Calu3 (cell line): ENCODE measurements at regions not wholly inside any gene's neighbourhood (a gene's known extent, or its start where the extent isn't known, plus 50 kb on each side); places are given as distances from the start of the nearest gene placed in this dataset.

Source experiments
- BruUV-seq: library from RNA; stranded (reverse); fragments of 400-500 nt; replicated peaks from 2 replicates; lab custom pipeline; 2021; lab: Mats Ljungman, UMichigan
- CTCF ChIA-PET: fragments of 300-600 bp; sonication (Branson Sonifier 250); formaldehyde crosslinking; loops from one replicate; lab custom pipeline; 2022; ENCODE audit warnings: antibody characterized with exemption; lab: Charles Lee
- DNase-seq: peaks from one replicate; pipeline ENCODE4 v3.0.0; 2022
- H3K27ac Mint-ChIP-seq: one replicate; pipeline ENCODE4 v1.8.0; 2022; ENCODE audit warnings: mixed read lengths; ENCODE audit not compliant: unreplicated experiment
- H3K27me3 Mint-ChIP-seq: one replicate; pipeline ENCODE4 v1.8.0; 2022; ENCODE audit warnings: mixed read lengths; ENCODE audit not compliant: unreplicated experiment
- H3K36me3 Mint-ChIP-seq: one replicate; pipeline ENCODE4 v1.8.0; 2022; ENCODE audit warnings: mild to moderate bottlenecking, moderate library complexity, mixed read lengths; ENCODE audit not compliant: insufficient read depth, unreplicated experiment
- H3K4me1 Mint-ChIP-seq: one replicate; pipeline ENCODE4 v1.8.0; 2022; ENCODE audit warnings: mild to moderate bottlenecking, low read depth, mixed read lengths; ENCODE audit not compliant: unreplicated experiment
- H3K4me3 Mint-ChIP-seq: one replicate; pipeline ENCODE4 v1.8.0; 2022; ENCODE audit warnings: mild to moderate bottlenecking, low read depth, moderate library complexity, mixed read lengths; ENCODE audit not compliant: unreplicated experiment
- H3K9me3 Mint-ChIP-seq: one replicate; pipeline ENCODE4 v1.8.0; 2022; ENCODE audit warnings: low read depth, mixed read lengths; ENCODE audit not compliant: unreplicated experiment
- intact Hi-C: fragments of 100-400 bp; cut with micrococcal nuclease; formaldehyde crosslinking; loops from one replicate; pipeline ENCODE4 v1.10.0; 2022; ENCODE audit not compliant: unreplicated experiment
- TF ChIP-seq, protein P1 (sequence below): fragments of 200-600 bp; IDR thresholded peaks from one replicate; pipeline ENCODE4 v1.8.0; 2022; ENCODE audit warnings: antibody characterized with exemption; ENCODE audit not compliant: unreplicated experiment

DNA sequence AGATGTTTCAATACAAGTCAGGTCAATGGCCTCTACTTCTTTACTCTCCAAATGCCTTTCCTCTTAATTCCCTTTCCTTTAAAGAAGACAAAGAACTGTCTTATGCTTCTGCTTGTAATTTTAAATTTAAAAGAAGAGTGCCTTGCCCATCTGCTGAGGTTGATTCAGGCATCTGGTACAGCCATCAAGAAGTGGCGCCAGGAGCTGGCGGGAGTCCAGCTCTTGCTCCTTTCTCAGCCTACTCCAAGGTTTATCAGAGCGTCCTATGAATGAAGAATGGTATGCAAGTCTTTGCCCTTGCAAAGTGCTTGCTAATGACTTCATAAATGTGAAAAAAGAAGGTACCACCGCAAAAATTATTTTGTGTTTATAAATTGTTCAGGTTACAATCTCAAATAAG, 294.6 kb upstream of the TGFBR2 start:
- H3K27me3 Mint-ChIP-seq: no peaks in the 10 kb centered on the region
- CTCF ChIA-PET: no interaction called here
- no TSS peak for BruUV-seq

DNA sequence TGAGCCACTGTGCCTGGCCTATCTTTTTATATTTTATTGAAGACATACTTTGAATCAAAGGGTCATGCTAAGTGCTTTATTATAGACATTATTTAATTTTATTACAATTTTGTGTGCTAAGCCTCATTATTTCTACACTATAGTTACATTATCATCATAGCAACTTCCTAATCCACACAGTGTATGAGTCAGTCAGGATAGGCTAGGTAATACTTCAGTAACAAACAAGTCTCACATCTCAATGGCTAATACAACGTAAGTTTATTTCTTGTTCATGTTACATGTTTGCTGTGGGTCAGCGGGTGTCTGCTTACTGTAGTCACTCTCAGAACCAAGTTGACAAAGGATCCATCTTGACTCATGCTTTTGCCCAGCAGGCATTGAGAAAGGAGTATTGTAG, 292.6 kb upstream of the TGFBR2 start:
- CTCF ChIA-PET: no interaction called here
- Mint-ChIP-seq H3K27ac (no peak overlapping the region), H3K36me3 (no peaks in the 10 kb centered on the region), H3K27me3 (no peaks in the 10 kb centered on the region), H3K9me3 (no peaks in the 10 kb centered on the region), H3K4me3 (no peak overlapping the region), H3K4me1 (no peaks in the 10 kb centered on the region)
- BruUV-seq: no TSS peak
- DNase-seq: no peak
- TF ChIP-seq, protein P1, sequence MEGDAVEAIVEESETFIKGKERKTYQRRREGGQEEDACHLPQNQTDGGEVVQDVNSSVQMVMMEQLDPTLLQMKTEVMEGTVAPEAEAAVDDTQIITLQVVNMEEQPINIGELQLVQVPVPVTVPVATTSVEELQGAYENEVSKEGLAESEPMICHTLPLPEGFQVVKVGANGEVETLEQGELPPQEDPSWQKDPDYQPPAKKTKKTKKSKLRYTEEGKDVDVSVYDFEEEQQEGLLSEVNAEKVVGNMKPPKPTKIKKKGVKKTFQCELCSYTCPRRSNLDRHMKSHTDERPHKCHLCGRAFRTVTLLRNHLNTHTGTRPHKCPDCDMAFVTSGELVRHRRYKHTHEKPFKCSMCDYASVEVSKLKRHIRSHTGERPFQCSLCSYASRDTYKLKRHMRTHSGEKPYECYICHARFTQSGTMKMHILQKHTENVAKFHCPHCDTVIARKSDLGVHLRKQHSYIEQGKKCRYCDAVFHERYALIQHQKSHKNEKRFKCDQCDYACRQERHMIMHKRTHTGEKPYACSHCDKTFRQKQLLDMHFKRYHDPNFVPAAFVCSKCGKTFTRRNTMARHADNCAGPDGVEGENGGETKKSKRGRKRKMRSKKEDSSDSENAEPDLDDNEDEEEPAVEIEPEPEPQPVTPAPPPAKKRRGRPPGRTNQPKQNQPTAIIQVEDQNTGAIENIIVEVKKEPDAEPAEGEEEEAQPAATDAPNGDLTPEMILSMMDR: no peak
- intact Hi-C loops: no loop called here

More for the DNA sequence above, 294.6 kb upstream of the TGFBR2 start:
- intact Hi-C loops: no loop called here
- TF ChIP-seq, protein P1: no peak
- H3K4me3 Mint-ChIP-seq: no peak overlapping the region
- H3K4me1 Mint-ChIP-seq: no peaks in the 10 kb centered on the region
- H3K36me3 Mint-ChIP-seq: no peaks in the 10 kb centered on the region
- no peak overlapping the region for H3K27ac Mint-ChIP-seq
- no peaks in the 10 kb centered on the region for H3K9me3 Mint-ChIP-seq
- DNase-seq: no peak

DNA sequence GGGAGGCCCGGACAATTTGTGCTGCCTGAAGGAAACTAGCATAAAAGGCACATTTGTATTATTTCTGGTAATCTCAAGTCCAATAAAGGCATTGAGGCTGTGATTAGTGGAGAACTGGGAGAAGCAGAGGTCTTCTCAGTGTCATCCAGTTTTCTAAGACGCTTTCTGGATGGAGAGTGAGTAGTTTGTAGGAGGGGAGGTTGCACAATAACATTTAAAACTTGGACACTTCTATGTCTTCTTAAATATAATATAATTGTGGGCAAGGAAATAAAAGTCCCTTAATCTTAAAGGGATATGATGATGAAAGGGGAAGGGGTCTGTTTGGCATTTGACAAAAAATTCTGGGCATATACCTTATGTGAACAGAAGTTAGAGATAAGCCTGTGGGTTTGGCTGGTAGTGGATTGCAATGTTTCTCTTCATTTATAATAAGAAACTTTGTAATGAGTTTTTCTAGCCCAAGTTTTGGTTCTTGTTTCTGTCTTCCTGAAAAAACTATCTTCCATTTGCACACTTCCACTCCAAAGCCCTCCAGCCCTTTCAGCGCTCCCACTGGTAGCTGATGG, 291.6 kb upstream of the TGFBR2 start:
- H3K4me1 Mint-ChIP-seq: peaks cover 6% of the 10 kb centered on the region
- no peak overlapping the region for H3K27ac Mint-ChIP-seq
- no peaks in the 10 kb centered on the region for H3K27me3 Mint-ChIP-seq
- TF ChIP-seq, protein P1: no peak
- no peak for DNase-seq
- CTCF ChIA-PET: no interaction called here
- H3K9me3 Mint-ChIP-seq: no peaks in the 10 kb centered on the region
- H3K4me3 Mint-ChIP-seq: no peak overlapping the region
- BruUV-seq: no TSS peak
- intact Hi-C loops: loop anchor here (5.0 kb wide), 1 partner anchor 377 kb away; no protein-coding TSS in a partner anchor
- no peaks in the 10 kb centered on the region for H3K36me3 Mint-ChIP-seq

DNA sequence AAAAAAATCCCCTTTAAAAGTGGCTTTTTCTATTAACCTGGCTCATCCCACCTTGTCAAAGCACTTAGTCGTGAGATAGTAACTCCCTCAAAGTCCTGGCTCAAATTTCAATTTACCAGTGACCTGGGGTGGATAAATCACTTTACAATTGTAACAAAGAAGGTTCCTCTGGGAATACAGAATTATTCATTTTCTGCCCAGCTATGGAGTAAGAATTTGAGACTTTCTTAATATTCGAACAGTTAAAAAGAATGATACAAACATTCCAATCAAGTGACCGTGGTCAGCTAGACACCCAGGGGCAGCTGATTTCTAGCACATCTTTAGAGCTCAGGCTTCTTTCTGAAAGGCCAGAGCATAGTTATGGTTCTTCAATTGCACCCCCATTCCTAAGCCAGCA, 291.0 kb upstream of the TGFBR2 start:
- no peaks in the 10 kb centered on the region for H3K36me3 Mint-ChIP-seq
- H3K27ac Mint-ChIP-seq: no peak overlapping the region
- H3K4me1 Mint-ChIP-seq: peaks cover 12% of the 10 kb centered on the region
- CTCF ChIA-PET: no interaction called here
- BruUV-seq: no TSS peak
- TF ChIP-seq, protein P1: no peak
- DNase-seq: no peak
- intact Hi-C loops: loop anchor here (5.0 kb wide), 1 partner anchor 377 kb away; no protein-coding TSS in a partner anchor
- H3K4me3 Mint-ChIP-seq: no peak overlapping the region
- H3K27me3 Mint-ChIP-seq: no peaks in the 10 kb centered on the region
- no peaks in the 10 kb centered on the region for H3K9me3 Mint-ChIP-seq
